ENCODE measurements at regions not wholly inside any gene's neighbourhood (a gene's known extent, or its start where the extent isn't known, plus 50 kb on each side); places are given as distances from the start of the nearest gene placed in this dataset.

DNA sequence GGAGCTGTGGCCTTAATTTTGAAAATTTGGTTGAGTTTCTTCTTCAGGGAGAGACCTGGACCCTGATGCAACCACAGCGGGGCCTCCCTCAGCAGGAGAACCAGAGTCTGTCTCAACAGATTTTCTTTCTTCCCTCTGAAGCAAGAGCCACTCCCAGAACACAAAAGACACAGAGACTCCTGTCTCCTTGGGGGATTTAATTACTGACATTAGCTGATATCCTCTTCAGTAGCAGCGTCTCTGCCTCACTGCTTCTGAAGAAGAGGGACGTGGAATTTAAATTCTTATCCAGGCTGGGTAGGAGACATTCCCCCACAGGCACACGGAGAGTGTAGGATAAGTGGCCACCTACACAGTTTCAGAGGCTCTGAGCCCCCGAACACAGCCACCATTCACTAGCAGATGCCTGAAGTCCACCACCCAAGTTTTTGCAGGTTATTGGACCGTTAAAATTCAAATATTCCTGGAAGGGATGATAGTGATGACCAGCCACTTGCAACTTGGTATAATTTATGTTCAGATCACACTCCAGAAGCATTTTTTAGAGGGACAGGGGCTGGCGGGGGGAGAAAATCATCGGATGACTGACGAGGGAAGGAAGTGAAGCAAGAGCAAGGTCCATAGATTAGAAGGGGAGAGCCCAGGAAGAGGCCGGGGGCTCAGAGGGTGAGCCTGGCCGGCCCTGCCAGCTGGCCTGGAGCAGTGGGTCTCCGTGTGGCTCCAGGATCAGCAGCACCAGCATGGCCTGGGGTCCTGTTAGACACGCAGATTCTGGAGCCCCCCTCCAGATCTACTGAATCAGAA is 109.7 kb downstream of the BDH1 start:
- Histone ChIP-seq H3K36me3 (no peaks in the 10 kb centered on the region), H3K9me3 (no peaks in the 10 kb centered on the region), H3K4me1 (no peaks in the 10 kb centered on the region), H3K4me3 (no peak overlapping the region), H3K27me3 (no peaks in the 10 kb centered on the region), H3K27ac (no peak overlapping the region)
- WGBS, 2 donors = 60 to 73% methylated on average over 12 to 13 of the region's 13 CpGs
- no peak for DNase-seq (ENCODE audit: low spot score in 2 of 2)
- TF ChIP-seq EP300 (IDR thresholded peaks at IDR 0.05) (no peak), POLR2A (IDR thresholded peaks at IDR 0.05) (no peak)
- TF ChIP-seq, protein P1, sequence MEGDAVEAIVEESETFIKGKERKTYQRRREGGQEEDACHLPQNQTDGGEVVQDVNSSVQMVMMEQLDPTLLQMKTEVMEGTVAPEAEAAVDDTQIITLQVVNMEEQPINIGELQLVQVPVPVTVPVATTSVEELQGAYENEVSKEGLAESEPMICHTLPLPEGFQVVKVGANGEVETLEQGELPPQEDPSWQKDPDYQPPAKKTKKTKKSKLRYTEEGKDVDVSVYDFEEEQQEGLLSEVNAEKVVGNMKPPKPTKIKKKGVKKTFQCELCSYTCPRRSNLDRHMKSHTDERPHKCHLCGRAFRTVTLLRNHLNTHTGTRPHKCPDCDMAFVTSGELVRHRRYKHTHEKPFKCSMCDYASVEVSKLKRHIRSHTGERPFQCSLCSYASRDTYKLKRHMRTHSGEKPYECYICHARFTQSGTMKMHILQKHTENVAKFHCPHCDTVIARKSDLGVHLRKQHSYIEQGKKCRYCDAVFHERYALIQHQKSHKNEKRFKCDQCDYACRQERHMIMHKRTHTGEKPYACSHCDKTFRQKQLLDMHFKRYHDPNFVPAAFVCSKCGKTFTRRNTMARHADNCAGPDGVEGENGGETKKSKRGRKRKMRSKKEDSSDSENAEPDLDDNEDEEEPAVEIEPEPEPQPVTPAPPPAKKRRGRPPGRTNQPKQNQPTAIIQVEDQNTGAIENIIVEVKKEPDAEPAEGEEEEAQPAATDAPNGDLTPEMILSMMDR (IDR thresholded peaks at IDR 0.05) = no peak

DNA sequence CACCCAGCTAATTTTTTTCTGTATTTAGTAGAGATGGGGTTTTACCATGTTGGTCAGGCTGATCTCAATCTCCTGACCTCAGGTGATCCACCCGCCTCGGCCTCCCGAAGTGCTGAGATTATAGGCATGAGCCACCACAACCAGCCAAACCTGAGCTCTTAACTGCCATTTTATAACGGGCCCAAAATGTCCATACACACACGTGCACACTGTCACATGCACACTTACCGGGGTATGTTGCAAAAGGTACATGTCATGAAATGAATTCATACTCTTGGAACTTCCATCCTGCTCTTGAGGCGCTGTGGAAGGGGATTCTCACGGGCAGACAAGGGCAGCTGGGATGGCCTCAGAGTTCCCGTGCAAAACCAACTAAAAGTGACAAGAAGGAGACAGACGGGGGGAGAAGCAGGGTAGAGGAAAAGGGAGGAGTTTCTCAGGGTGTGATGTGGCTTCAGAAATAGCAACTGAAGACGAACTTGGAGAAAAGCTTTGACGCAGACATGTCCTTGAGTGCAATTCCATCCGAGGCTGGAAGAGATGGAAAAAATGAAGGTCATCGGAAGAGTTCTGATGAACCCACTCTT is 110.9 kb downstream of the BDH1 start:
- Histone ChIP-seq H3K4me1 (no peaks in the 10 kb centered on the region), H3K27me3 (no peaks in the 10 kb centered on the region), H3K36me3 (no peaks in the 10 kb centered on the region), H3K4me3 (no peak overlapping the region), H3K27ac (no peak overlapping the region), H3K9me3 (no peaks in the 10 kb centered on the region)
- no peak for DNase-seq (ENCODE audit: low spot score in 2 of 2)
- TF ChIP-seq POLR2A (IDR thresholded peaks at IDR 0.05) (no peak), EP300 (IDR thresholded peaks at IDR 0.05) (no peak)
- TF ChIP-seq, protein P1 (IDR thresholded peaks at IDR 0.05) = no peak
- WGBS, 2 donors = 94 to 95% methylated on average over 14 of the region's 14 CpGs

DNA sequence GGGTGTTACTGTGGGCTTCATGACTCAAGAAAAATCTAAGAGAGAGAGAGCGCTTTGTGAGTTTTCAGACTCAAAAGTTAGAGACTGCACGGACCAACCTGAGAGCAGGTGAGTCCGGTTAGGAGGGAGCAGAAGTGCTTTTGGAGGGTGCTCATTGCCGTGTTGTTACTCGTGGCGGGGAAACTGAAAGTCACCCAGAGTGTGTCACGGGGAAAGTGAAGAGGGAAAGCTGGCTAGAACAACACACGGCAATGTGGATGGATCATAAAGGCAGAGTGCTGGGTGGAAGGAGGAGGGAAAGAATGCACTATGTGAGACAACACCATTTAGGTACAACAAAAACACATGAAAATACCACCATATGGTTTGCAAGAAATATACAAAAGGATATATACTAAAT is 112.3 kb downstream of the BDH1 start:
- no peak for DNase-seq (ENCODE audit: low spot score in 2 of 2)
- H3K4me3 ChIP-seq = no peak overlapping the region
- H3K27ac ChIP-seq = no peak overlapping the region
- no peaks in the 10 kb centered on the region for H3K27me3 ChIP-seq
- H3K4me1 ChIP-seq = no peaks in the 10 kb centered on the region
- no peaks in the 10 kb centered on the region for H3K36me3 ChIP-seq
- TF ChIP-seq POLR2A (IDR thresholded peaks at IDR 0.05) (no peak), EP300 (IDR thresholded peaks at IDR 0.05) (no peak)
- TF ChIP-seq, protein P1 (IDR thresholded peaks at IDR 0.05) = no peak
- no peaks in the 10 kb centered on the region for H3K9me3 ChIP-seq
- WGBS, 2 donors = 86 to 87% methylated on average over 8 of the region's 8 CpGs

DNA sequence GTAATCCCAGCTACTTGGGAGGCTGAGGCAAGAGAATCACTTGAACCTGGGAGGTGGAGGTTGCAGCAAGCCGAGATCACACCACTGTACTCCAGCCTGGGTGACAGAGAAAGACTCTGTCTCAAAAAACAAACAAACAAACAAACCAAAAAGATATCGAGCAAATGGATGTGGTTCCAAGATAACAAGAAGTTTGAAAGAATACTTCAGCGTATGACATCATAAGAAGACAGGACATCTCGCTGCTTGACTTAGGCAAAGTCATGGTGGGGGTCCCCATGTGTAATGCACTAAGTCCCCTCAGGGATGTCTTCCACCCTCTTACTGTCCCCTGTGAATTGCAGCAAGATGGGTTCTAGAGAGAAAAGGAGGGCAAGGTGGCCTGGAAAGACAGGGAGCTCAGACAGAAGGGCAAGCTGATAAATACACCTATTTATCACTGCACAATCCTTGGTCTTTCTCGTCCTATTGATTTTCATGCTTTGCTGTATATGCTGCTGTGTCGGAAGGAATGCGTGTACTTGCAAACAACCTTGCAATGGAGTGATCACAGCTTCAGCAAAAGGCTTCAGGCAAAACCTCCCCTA is 115.0 kb downstream of the BDH1 start:
- H3K36me3 ChIP-seq = no peaks in the 10 kb centered on the region
- 90 to 92% methylated on average over 7 of the region's 7 CpGs for WGBS, 2 donors
- H3K27ac ChIP-seq = no peak overlapping the region
- no peak overlapping the region for H3K4me3 ChIP-seq
- no peaks in the 10 kb centered on the region for H3K4me1 ChIP-seq
- no peak for DNase-seq (ENCODE audit: low spot score in 2 of 2)
- TF ChIP-seq EP300 (IDR thresholded peaks at IDR 0.05) = no peak
- no peak for TF ChIP-seq POLR2A (IDR thresholded peaks at IDR 0.05)
- TF ChIP-seq, protein P1 (IDR thresholded peaks at IDR 0.05) = no peak
- no peaks in the 10 kb centered on the region for H3K9me3 ChIP-seq
- no peaks in the 10 kb centered on the region for H3K27me3 ChIP-seq

DNA sequence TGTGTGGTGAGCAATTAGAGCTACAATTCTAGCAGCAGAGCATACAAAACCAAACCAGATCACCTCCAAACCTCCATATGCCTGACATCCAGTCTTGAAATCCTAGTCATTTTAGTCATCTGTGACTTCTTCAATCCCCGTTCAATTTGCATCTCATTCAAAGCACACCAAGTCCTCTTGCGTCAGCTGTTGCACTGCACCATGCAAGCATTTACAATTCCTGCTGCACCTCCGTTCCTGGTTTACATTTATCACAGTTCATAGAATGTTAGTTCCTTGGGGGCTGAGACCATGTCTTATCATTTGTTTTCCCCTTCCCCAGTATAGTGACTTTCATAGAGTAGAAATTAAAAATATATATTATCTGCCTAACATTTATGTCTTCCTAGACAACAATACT is 116.9 kb downstream of the BDH1 start:
- Histone ChIP-seq H3K4me1 (no peaks in the 10 kb centered on the region), H3K27me3 (no peaks in the 10 kb centered on the region), H3K36me3 (no peaks in the 10 kb centered on the region), H3K4me3 (no peak overlapping the region), H3K27ac (no peak overlapping the region), H3K9me3 (no peaks in the 10 kb centered on the region)
- DNase-seq (ENCODE audit: low spot score in 2 of 2) = no peak
- TF ChIP-seq POLR2A (IDR thresholded peaks at IDR 0.05) = no peak
- TF ChIP-seq, protein P1 (IDR thresholded peaks at IDR 0.05) = no peak
- no peak for TF ChIP-seq EP300 (IDR thresholded peaks at IDR 0.05)
- WGBS, 2 donors = 91 to 92% methylated on average over 3 of the region's 3 CpGs
